SHP77 treated with DMSO at 0.1 percent for 48 hours (cell line): ENCODE measurements at regions not wholly inside any gene's neighbourhood (a gene's known extent, or its start where the extent isn't known, plus 50 kb on each side); places are given as distances from the start of the nearest gene placed in this dataset.

ENCODE experiments used
- DNase-seq: peaks from one replicate; lab custom pipeline; 2025; lab: John Stamatoyannopoulos, UW

DNA sequence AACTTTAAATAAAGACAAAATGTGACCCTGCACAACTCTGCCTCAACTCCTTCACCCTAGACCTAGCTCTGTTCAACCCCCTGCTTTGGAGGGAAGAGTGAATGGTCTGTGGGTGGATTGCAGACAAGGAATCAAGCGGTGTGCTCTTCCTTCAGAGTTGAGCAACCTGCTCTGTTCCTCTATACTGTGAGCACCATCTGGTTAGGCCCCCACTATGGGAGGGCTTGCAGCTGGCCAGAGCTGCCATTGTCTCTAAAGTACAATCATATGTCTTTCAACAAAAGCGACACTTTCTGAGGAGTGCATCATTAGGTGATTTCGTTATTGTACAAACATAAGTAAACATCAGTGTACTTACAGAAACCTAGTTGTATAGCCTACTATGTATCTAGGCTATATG, 406.1 kb upstream of the MARCKS start:
- no peak for DNase-seq

DNA sequence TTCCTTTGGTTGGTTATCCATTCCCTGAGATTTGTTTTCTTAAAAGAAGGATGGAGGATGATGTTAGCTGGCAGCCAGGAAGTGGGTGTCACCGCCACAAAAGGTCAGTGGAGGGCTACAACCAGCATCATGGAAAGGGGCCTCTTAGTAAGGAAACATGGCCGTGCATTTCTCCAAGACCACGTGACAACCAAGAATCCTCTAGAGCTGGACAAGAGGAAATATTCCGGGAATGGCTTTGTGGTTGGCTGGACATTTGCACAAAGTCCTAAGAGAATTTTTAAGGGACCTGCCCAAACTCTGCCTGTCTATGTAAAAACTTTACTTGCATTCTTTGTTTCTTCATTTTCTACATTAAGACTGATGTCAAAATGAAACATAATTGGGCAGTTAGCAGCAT, 399.9 kb upstream of the MARCKS start:
- no peak for DNase-seq

DNA sequence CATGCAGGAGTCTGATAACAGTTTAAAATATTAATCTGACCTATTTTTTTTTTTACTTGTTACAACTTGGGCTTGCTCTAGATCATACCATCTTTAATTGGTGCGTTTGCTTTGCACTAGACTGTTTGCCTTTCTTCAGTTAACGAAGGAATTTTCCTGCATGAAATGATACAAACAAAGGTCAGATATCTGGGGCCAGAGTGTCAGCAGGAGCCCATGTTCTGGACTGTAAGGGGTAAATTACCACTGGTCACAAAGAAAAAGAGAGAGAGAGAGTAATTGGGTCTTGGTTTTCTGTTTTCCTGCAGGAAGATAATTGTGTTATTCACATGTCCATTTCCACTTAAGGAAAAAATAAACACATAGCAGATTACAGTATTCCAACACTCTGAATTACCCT, 399.4 kb upstream of the MARCKS start:
- DNase-seq, result no peak

DNA sequence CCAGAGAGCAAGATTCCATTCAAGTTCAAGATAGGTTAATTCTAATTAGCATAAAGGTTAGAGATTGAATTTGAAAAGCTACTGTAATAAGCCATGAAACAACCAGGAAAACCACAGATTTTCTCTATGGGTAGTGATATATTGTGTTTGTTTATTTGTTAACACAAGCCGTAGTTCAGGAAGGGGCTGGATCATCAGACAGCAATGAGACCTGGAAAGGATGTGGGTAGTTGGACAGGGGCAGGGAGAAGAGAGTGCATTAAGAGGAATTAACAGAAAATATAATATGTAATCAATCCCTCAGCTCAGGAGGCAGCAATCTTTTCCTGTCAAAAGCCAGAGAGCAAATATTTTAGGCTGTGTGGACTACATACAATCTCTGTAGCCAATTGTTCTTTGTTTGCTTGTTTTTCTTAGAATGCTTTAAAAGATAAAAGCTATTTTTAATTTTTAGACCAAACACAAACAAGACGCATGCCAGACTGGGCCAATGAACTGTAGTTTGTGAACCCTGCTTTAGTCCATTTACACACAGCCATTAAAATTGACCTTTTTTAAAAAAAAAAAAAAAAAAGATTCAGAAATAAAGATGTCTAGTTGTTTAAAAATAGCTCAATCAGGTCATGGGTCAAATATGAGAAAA, 398.7 kb upstream of the MARCKS start:
- no peak for DNase-seq

DNA sequence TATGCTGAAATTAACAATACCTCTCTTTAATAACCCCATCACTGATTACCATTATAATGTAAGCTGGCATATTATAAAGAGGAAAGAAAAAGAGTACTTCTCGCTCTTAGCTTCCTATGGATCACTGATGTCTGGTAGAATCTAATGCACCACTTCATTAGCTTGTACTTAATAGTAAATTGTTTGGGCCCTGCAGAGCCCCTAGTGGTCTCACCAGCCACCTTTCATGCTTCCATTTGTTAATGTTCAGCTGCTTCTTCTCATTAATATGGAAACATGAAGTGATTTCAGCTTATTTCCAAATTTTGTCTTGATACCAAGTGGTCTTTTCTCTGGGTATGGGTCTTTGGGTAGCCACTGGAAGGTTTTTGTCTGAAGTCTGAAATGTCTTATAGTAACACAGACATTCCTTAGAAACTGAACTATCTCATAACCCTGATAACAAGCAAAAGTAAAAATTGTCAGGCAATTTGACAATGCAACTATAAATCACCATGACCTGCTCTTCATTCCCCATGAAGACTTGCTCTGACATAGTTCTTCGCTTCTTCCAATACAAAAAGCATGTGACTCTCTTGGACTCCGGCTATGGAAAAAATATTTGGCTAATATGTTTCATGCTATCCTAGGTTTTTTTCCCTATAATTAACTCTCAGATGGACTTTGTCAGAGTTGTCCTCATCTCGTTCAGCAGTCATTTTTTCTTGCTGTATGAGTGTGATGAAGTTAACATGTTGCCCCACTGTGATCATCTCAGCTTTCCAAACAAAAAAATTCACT, 395.8 kb upstream of the MARCKS start:
- no peak for DNase-seq

DNA sequence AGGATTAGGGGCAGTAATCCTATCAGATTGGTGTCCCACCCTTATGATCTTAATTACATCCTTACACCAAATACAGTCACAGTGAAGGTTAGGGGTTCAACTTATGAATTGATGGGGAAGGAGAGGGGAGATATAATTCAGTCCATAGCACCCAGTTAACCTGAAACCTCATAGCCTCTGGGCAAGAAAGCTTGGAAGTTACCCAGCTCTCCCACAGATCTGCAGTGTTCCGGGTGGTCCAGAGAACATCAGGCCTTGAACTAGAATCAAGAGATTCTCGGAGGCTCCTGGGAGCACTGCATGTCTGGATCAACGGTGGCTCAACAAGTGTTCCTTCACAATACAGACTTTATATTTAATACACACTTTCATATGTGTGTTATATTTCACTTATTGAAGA, 392.6 kb upstream of the MARCKS start:
- no peak for DNase-seq

DNA sequence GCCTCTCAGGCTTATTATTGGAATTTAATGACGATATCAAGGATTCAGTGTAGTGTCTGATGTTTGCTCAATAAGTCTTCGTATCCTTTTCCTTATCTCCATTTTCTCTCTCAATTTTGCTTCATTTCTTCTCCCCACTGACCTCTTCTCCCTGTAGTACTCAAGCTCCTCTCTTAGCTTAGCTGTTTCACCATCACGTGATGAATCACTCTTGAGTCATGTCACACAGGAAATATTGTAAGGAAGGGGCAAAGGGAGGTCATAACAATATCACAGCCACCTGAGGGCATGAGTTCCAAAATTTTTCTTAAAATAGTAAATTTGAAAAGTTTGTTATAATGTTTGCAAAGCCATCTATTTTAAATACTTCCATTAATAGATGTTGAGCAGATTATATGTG, 392.2 kb upstream of the MARCKS start:
- no peak for DNase-seq

DNA sequence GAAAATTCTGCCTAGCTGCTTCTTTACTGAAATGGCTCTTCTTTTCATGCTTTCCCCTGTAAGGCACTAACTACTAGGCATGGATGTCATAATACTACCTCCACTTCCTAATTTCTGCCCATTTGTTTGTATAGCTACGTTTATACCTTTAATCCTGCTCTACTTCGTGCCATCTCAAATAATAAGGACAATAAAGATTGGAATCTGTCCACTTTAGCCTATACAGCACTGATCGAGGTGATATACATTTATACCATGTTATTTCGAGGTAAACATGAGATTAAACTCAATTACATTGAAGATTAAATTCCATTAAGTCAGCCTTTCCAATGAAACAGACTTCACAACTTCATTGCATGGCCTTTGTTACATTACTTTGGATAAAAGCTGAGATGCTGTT, 390.6 kb upstream of the MARCKS start:
- no peak for DNase-seq

DNA sequence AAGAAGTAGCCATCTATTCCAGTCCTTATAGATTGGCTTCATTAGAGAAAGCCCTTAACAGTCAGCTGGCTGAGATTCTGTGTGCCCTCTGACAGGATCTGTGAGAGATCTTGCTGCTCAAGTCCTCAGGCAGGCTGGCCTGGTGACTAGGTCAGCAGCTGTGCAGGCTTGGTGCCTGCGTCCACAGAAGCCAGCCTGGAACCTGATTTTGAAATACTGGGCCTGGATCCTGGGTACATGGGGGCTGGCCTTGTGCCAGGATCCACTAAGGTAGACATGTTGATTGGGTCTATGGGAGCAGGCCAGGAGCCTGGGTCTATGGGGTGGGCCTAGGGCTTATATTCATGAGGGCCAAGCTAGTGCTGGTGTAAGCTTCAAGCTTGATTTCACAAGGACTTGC, 381.8 kb upstream of the MARCKS start:
- DNase-seq, result no peak

DNA sequence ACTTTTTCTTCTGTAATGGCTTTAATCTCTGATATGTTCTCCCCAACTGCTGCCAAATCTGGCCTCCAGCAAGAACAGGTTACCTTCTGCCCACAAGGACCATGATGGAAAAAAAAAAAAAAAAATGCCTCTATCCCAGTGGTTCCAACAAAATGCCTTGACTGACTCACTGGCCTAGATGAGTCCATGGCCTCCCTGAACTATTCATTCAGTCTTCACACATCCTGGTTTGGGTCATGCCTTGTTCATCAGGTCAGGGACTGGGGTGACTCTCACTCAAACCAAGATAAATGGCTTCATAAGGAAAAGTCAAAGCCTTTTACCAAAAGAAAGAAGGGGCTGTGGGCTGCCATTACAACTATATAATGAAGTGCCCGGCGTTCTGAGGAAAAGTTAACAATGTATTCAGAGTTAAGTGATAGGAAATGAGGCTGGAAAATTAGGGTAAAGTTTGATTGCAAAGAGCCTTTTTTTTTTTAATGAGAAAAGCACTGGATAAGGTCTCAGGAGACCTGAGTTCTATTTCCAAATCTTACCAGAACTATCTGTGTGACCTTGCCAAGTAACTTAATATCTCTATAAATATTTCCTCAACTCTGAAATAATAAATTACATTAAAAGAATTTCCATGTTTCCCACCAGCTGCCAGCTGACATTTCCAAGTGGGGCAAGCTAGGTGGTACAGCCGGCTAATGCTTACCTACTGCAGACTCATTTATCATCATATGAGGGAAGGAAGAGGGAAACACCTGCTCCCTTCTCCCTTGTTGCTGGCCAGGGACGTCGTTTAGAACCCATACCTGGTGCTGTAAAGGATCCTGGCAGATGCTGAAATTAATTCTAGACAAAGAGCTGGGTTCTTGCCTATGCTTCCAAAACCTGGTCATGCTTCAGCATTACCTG, 380.0 kb upstream of the MARCKS start:
- DNase-seq, result peak; percentile 70

DNA sequence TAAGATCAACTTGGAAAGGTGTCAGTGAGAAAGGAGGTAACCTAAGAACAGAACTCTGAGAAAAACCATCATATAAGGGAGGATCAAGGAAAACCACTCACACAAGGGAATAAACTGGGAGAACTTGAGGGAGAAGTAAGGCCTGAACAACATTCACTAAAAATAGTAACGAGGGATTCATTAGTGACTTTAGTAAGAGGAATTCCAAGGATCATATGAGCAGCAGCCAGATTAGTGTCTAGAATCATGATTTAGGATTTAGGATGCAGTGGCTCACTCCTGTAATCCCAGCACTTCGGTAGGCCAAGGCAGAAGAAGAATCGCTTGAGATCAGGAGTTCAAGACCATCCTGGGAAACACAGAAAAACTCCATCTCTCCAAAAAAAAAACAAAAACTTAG, 376.5 kb upstream of the MARCKS start:
- no peak for DNase-seq

DNA sequence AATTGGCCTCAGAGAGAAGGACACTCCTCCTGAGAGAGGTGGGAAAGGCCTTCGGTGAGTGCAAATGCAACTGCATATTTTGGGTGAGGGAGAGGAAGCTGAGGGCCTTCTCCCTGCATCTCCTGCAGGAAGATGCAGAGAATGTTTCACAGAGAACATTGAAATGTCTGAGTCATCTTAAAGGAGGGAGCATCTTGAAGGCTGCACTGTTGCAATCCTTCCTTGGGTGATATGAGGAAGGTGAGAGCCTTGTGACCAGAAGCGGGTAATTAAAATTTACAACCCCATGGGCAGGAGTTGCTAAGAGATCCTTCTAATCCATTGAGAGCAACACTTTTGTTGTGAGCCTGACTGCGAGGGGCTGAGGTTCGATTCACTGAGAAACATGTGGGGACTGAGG, 375.7 kb upstream of the MARCKS start:
- DNase-seq, result no peak

DNA sequence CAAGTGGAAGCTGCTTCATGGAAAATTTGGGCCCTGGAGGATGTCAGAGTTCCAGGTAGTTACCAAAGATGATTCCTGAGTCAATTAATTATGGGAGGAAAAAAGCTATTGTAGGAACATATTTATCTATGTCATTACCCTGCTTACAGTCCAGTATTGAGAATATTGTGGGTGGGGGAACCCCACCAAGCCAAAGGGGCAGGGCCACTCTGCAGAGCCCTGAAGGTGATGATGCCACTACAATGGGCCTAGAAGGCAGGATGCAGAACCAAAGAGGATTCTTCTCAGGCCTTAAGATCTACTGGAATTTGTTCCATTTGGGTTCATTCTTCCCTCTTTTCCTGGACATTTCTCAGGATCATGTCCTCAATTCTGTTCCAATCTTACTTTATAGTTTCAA, 375.2 kb upstream of the MARCKS start:
- no peak for DNase-seq

DNA sequence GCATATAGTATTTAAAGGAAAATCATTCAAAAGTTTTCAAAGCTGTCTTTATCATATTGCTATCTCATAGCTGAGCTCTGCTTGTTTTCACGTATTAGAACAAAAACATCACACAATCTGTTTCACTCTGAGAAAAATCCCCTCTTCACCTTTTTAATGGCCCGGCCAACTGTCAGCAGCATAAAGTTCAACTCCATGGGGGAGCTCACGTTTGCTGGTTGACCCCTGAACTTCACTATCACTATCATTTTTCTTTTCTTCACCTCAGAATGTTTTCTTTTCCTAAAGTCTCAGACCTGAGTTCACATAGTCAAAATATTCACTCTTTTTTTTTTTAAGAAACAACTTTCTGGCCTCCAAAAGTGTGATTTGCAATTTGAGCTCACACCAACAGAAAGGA, 374.4 kb upstream of the MARCKS start:
- DNase-seq, result no peak

DNA sequence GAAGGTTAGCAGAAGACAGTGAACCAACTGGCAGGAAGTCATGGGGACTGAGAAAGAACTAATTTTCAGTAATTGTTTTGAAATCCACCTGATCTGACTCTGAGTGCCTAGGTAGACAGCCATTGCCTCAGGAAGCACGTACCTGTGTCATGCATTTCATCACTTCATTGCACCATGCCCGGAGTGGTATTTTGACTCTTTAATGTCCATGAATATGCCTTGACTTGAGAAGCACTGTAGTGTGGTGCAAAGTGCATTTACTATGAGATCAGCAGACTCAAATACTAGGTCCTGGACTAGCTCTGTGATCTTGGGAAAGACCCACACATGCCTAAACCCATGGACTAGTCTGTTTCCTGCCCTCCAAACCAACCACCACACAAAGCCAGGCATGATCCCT, 370.9 kb upstream of the MARCKS start:
- no peak for DNase-seq

DNA sequence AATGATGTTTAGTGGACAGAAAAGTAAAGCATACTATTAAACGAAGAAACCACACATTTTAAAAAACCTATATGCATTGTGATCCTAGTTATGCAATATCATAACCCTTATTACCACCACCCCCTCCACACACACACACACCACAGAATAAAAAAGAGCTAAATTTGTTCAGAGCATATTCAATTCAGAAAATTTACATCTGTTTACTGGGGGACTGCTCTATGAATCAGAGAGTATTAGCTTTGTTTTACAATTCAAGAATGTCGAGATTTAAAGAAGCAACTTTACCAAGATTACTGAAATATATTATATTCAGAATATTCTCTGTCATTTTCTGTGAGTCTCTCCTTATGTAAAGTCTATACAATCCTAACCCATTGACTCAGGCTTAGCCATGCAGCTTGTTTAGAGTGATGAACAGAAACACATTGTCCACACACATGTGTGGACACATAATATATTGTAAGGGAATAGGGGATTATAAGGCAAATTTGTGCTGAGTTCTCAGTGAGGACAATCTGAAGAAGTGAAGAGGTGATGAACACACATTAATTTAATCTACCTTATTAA, 369.6 kb upstream of the MARCKS start:
- no peak for DNase-seq

DNA sequence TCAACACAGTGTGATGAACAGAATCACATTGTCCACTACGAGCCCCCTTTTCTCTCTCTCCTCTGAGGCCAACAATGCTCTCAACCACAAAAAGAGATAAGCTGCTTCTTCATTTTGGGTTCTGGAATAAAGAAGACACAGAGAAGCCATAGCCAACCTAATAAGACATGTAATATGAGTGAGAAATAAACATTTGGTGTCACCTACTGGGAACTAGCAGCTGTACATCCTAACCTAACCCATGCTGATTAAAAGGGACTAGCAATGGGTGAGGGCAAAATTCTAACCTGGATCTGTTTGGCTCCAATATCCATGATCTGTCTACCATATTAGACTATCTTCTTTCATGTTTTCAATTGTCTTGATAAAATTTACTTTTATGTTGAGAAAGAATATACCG, 369.1 kb upstream of the MARCKS start:
- DNase-seq, result no peak

DNA sequence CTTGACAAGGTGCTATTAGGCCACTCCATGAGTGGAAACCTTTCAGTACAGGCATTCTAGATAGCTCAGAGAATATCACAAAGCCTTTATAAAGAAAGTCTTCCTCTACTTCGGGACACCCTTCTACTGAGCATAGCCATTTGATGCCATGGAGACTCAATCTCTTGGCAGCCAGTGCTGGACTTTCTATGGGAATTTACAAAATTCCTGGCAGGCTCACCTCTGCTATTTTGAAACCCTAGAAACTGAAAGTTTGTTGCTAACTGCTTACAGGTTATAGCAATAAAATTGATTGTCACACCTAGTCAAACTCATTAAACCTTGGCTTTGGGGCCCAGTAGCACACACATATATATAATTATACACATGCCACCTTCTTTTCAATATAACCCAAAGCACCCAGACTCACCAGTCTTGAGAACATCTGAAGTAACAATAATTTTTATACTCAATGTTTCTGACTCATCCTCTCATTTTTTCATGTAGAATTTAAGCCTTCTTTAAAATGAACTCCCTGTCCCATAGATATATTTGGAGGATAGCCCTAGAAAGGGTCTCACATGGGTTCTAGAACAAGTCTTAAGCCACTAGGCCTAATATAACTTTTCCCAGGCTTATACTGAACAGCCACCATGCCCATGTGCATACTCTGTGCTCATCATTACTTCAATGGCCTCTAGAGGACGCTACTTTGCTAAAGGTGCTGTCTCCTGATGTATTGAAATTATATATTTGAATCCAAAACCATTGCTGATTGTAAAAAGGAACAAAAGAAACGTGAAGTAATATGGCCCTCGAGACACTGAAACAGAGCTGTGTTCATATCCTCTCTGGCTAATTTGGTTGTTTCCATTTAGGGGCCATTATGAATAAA, 368.1 kb upstream of the MARCKS start:
- DNase-seq, result no peak

DNA sequence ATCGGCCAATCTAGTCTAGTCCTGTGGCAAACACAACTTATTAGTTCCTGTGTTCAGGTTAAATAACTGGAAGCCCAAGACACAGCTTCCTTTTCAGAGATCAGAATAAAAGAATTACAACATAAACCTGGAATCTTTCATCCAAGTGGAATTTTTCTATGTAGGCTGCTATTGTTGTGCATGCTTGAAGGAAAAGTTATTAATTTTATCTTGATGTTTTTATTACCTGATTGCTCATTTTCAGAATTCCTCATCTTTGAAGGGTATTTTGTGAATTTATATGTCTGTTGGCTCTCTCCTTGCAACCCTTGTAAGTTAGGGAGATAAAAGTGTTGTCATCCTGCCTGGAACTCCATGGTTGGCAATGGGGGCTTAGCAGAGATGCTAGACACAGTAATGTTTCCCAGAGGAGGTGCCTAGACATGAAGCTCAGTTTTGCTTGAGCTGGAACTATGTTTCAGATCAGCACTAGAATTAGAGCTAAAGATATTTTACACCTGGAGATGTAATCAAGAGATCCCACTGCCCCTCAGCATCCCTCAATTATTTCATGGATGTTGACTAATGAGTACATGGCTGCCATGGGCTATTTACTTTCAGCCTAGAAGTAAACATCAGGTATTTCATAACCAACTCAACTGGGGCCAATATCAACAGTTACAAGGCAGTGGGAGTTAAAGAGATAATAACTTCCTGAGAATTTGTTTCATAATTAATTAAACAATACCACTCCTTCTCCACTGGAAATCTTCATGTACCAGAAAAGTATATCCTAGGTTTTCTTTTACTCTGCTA, 367.0 kb upstream of the MARCKS start:
- DNase-seq, result no peak

DNA sequence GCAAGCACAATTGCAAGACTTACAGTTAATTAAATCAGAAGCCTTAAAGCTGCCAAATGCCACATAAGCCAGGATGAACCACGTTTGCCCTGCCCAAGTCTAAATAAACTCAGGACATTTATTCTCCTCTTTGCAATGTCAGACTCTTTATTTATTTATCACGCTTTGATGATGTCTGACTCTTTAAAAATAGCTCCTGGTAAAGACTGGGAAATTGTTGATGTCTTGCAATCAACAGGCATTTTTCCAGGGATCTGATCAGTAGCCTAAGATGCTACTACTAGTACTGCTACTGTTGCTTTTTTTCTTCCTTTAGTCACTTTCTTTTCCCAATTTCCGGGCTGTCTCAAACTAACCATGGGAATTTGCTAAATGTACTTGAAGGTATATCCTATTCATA, 365.8 kb upstream of the MARCKS start:
- DNase-seq, result no peak

DNA sequence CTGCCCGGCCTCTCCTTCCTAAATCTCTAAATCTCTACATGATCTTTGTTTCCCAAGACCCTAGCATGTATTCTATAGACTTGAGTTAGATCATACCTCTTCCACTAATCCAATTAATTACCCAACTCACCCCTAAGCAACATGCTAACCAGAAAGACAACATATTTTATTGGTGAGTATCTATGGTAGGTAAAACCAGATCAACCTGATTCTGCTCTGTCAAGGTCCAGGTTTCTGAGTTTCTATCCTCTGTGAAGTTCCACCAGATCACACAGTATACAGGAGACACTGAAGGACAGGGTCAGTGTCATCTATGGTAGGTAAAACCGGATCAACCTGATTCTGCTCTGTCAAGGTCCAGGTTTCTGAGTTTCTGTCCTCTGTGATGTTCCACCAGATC, 363.2 kb upstream of the MARCKS start:
- DNase-seq, result no peak
